ENCODE measurements at regions not wholly inside any gene's neighbourhood (a gene's known extent, or its start where the extent isn't known, plus 50 kb on each side); places are given as distances from the start of the nearest gene placed in this dataset.

- Histone ChIP-seq H3K9me3 (ENCODE audit: insufficient read depth, low read length) (no peaks in the 10 kb centered on the region), H3K27me3 (ENCODE audit: insufficient read depth, insufficient read length) (no peaks in the 10 kb centered on the region), H3K9ac (ENCODE audit: insufficient read length, low read depth) (no peak overlapping the region), H3K4me3 (ENCODE audit: insufficient read length, low read depth) (no peak overlapping the region), H3K4me1 (ENCODE audit: insufficient read depth, insufficient read length) (no peaks in the 10 kb centered on the region), H3K36me3 (ENCODE audit: insufficient read depth, insufficient read length, low read length) (no peaks in the 10 kb centered on the region)
- DNase-seq (ENCODE audit: low read depth, low spot score), result no peak
- no peak for TF ChIP-seq ZNF274 (IDR thresholded peaks at IDR 0.05; ENCODE audit: low read depth, low read length)
- no peak for TF ChIP-seq YY1 (IDR thresholded peaks at IDR 0.05; ENCODE audit: insufficient read depth, insufficient read length)
- TF ChIP-seq SUZ12 (IDR thresholded peaks at IDR 0.05; ENCODE audit: extremely low read depth, insufficient read depth, insufficient read length), result no peak
Observed at GRCh38 chr11:44453871-44454270, 111.6 kb upstream of the CD82 start.

DNA sequence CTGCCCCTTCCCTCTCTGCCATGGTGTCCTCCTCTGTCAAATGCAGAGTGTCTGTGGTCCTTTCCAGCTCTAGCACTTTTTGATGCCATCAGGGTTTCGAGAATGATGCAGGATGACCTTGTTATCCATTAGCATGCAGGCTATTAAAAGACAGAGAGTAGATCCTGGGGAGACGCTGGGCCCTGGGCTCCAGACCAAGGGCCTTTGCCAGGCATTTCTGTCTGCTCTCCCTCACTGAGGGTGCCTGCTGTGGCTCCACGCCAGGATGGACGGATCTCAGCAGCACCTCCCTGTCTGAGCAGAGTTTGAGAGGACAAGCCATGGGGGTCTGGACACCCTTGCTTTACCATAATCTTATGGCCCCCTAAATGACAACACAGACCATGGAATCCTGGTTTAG lies 110.8 kb upstream of the CD82 start:
- H3K27me3 ChIP-seq (ENCODE audit: insufficient read depth, insufficient read length), result no peaks in the 10 kb centered on the region
- no peaks in the 10 kb centered on the region for H3K36me3 ChIP-seq (ENCODE audit: insufficient read depth, insufficient read length, low read length)
- TF ChIP-seq YY1 (IDR thresholded peaks at IDR 0.05; ENCODE audit: insufficient read depth, insufficient read length), result no peak
- TF ChIP-seq SUZ12 (IDR thresholded peaks at IDR 0.05; ENCODE audit: extremely low read depth, insufficient read depth, insufficient read length), result no peak
- no peak for TF ChIP-seq ZNF274 (IDR thresholded peaks at IDR 0.05; ENCODE audit: low read depth, low read length)
- H3K4me3 ChIP-seq (ENCODE audit: insufficient read length, low read depth), result no peak overlapping the region
- H3K4me1 ChIP-seq (ENCODE audit: insufficient read depth, insufficient read length), result no peaks in the 10 kb centered on the region
- H3K9ac ChIP-seq (ENCODE audit: insufficient read length, low read depth), result no peak overlapping the region
- H3K9me3 ChIP-seq (ENCODE audit: insufficient read depth, low read length), result no peaks in the 10 kb centered on the region
- DNase-seq (ENCODE audit: low read depth, low spot score), result no peak

DNA sequence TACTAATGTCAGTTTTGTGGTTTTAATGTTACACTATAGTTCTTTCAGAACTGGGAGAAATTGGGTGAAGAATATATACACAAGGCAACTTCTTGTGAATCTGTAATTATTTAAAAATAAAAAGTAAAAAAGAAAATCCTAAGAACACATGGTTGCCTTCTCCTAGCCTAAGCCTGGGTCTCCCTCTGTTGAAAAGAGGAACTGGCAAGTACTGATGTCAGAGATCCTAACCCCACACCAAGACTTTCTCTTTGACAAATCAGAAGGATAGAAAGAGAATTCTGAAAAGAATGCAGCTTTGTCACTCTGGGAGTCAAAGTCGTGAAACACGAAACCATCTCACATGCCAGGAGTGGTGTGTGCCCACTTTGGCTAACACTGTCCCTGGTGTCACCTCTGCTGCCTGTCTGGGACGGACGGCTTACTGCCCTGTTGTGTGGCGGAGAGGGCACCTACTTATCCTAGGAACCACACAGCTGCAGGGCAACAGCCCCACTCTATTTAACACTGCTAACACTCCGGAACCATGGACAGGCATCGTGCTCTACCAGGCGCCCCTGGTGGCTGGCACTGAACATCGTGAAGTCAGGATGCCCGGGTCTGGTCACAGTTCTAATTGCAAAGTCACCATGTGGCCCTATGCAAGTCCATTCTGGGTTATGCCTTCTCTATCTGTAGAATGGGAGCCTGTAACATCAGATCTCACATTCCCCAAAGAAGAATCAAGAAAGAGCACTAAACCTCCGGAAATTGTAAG lies 108.7 kb upstream of the CD82 start:
- peaks cover 16% of the 10 kb centered on the region; the same call in 1 of the 2 replicates for H3K9me3 ChIP-seq (ENCODE audit: insufficient read depth, low read length)
- no peak overlapping the region for H3K9ac ChIP-seq (ENCODE audit: insufficient read length, low read depth)
- no peaks in the 10 kb centered on the region for H3K27me3 ChIP-seq (ENCODE audit: insufficient read depth, insufficient read length)
- no peak overlapping the region for H3K4me3 ChIP-seq (ENCODE audit: insufficient read length, low read depth)
- TF ChIP-seq YY1 (IDR thresholded peaks at IDR 0.05; ENCODE audit: insufficient read depth, insufficient read length) (no peak), SUZ12 (IDR thresholded peaks at IDR 0.05; ENCODE audit: extremely low read depth, insufficient read depth, insufficient read length) (no peak)
- H3K36me3 ChIP-seq (ENCODE audit: insufficient read depth, insufficient read length, low read length), result no peaks in the 10 kb centered on the region
- no peak for DNase-seq (ENCODE audit: low read depth, low spot score)
- no peaks in the 10 kb centered on the region for H3K4me1 ChIP-seq (ENCODE audit: insufficient read depth, insufficient read length)

- no peaks in the 10 kb centered on the region for H3K27me3 ChIP-seq (ENCODE audit: insufficient read depth, insufficient read length)
- peaks cover 19% of the 10 kb centered on the region; the same call in 1 of the 2 replicates for H3K9me3 ChIP-seq (ENCODE audit: insufficient read depth, low read length)
- no peaks in the 10 kb centered on the region for H3K4me1 ChIP-seq (ENCODE audit: insufficient read depth, insufficient read length)
- no peak overlapping the region for H3K4me3 ChIP-seq (ENCODE audit: insufficient read length, low read depth)
- TF ChIP-seq YY1 (IDR thresholded peaks at IDR 0.05; ENCODE audit: insufficient read depth, insufficient read length) (no peak), ZNF274 (IDR thresholded peaks at IDR 0.05; ENCODE audit: low read depth, low read length) (no peak), SUZ12 (IDR thresholded peaks at IDR 0.05; ENCODE audit: extremely low read depth, insufficient read depth, insufficient read length) (no peak)
- no peak for DNase-seq (ENCODE audit: low read depth, low spot score)
- no peaks in the 10 kb centered on the region for H3K36me3 ChIP-seq (ENCODE audit: insufficient read depth, insufficient read length, low read length)
- no peak overlapping the region for H3K9ac ChIP-seq (ENCODE audit: insufficient read length, low read depth)
Observed at GRCh38 chr11:44457862-44458261, 107.6 kb upstream of the CD82 start.

DNA sequence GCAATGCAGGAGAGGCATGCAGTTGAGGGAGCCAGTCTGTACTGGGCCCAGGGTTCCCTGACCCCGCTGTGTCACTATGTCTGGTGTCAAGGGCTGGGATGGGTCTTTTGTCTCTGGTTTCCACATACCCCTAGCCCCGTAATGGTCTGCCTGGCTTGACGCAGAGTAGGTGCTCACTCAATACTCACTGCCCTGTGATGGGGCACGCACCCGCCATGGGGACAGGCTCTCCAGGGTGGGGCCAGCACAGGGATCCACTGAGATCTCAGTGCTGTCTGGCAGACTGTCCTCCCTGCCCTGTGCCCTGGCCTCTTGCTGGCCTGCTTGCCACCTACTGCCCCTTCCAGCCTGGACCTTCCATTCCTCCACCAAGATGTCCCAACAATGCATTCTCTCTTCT lies 101.7 kb upstream of the CD82 start:
- DNase-seq (ENCODE audit: low read depth, low spot score), result no peak
- TF ChIP-seq ZNF274 (IDR thresholded peaks at IDR 0.05; ENCODE audit: low read depth, low read length), result no peak
- TF ChIP-seq SUZ12 (IDR thresholded peaks at IDR 0.05; ENCODE audit: extremely low read depth, insufficient read depth, insufficient read length), result no peak
- TF ChIP-seq YY1 (IDR thresholded peaks at IDR 0.05; ENCODE audit: insufficient read depth, insufficient read length), result no peak
- H3K9me3 ChIP-seq (ENCODE audit: insufficient read depth, low read length), result peaks cover 41% of the 10 kb centered on the region
- no peaks in the 10 kb centered on the region for H3K36me3 ChIP-seq (ENCODE audit: insufficient read depth, insufficient read length, low read length)
- H3K27me3 ChIP-seq (ENCODE audit: insufficient read depth, insufficient read length), result no peaks in the 10 kb centered on the region
- H3K4me3 ChIP-seq (ENCODE audit: insufficient read length, low read depth), result no peak overlapping the region
- H3K4me1 ChIP-seq (ENCODE audit: insufficient read depth, insufficient read length), result peaks cover 9% of the 10 kb centered on the region
- H3K9ac ChIP-seq (ENCODE audit: insufficient read length, low read depth), result no peak overlapping the region

GRCh38 chr11:44464741-44465140 lies 100.7 kb upstream of the CD82 start:
- Histone ChIP-seq H3K27me3 (ENCODE audit: insufficient read depth, insufficient read length) (no peaks in the 10 kb centered on the region), H3K4me1 (ENCODE audit: insufficient read depth, insufficient read length) (peaks cover 9% of the 10 kb centered on the region), H3K4me3 (ENCODE audit: insufficient read length, low read depth) (no peak overlapping the region), H3K9ac (ENCODE audit: insufficient read length, low read depth) (no peak overlapping the region), H3K36me3 (ENCODE audit: insufficient read depth, insufficient read length, low read length) (no peaks in the 10 kb centered on the region), H3K9me3 (ENCODE audit: insufficient read depth, low read length) (peaks cover 41% of the 10 kb centered on the region)
- TF ChIP-seq SUZ12 (IDR thresholded peaks at IDR 0.05; ENCODE audit: extremely low read depth, insufficient read depth, insufficient read length) (no peak), ZNF274 (IDR thresholded peaks at IDR 0.05; ENCODE audit: low read depth, low read length) (no peak), YY1 (IDR thresholded peaks at IDR 0.05; ENCODE audit: insufficient read depth, insufficient read length) (no peak)
- DNase-seq (ENCODE audit: low read depth, low spot score), result no peak

DNA sequence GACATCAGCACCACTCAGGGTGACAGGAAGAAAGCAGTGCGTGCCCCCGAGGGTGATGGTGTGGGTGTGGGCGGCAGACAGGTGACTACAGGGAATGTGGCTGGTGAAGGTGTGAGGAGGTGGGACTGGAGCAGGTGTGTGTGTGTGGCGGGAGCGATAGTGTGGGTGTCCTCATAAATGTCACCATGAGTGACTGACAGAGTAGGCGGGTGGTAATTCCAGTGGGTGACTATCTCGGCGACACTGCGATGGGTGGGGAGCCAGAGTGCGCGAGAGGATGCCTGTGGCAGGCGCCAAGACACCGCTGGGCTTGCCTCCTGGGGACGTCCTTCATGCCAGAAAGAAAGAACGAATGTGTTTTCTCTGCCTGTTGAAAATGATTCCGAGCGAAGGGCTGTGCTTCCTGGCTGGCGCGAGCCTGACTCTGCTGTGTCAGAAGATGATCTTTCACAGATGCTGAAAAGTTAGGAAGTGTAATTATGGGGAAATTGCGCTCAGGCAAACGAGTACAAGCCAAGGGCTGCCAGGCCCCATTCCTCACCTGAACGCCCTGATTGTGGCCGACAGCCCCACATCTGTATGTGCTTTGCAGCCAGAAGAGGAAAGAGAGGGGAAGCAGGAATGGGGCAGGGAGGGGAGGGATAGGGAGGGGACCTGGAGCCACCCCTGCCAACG lies 98.8 kb upstream of the CD82 start:
- Histone ChIP-seq H3K9ac (ENCODE audit: insufficient read length, low read depth) (no peak overlapping the region), H3K9me3 (ENCODE audit: insufficient read depth, low read length) (peaks cover 26% of the 10 kb centered on the region), H3K27me3 (ENCODE audit: insufficient read depth, insufficient read length) (no peaks in the 10 kb centered on the region), H3K4me3 (ENCODE audit: insufficient read length, low read depth) (no peak overlapping the region), H3K36me3 (ENCODE audit: insufficient read depth, insufficient read length, low read length) (no peaks in the 10 kb centered on the region), H3K4me1 (ENCODE audit: insufficient read depth, insufficient read length) (peaks cover 9% of the 10 kb centered on the region)
- DNase-seq (ENCODE audit: low read depth, low spot score), result no peak
- no peak for TF ChIP-seq SUZ12 (IDR thresholded peaks at IDR 0.05; ENCODE audit: extremely low read depth, insufficient read depth, insufficient read length)
- no peak for TF ChIP-seq ZNF274 (IDR thresholded peaks at IDR 0.05; ENCODE audit: low read depth, low read length)
- no peak for TF ChIP-seq YY1 (IDR thresholded peaks at IDR 0.05; ENCODE audit: insufficient read depth, insufficient read length)

Measured in NT2/D1 (cell line).